SK-N-SH (cell line): ENCODE measurements at regions not wholly inside any gene's neighbourhood (a gene's known extent, or its start where the extent isn't known, plus 50 kb on each side); places are given as distances from the start of the nearest gene placed in this dataset.
"Not testable (repeated sequence)": the region's sequence is repeated elsewhere in the genome, so short reads cannot be mapped to it uniquely, and the experiment has no call there.

Experiments used
- CTCF ChIA-PET: fragments of 300-600, 350-600 bp; formaldehyde crosslinking; extraction: SDS; loops from one replicate; lab custom pipeline; 2021; lab: Yijun Ruan, JAX
- POLR2A ChIA-PET: fragments of 350-600 bp; sonication (Branson Sonifier 250); formaldehyde crosslinking; extraction: SDS; loops from one replicate; lab custom pipeline; 2020; ENCODE audit warnings: antibody characterized with exemption, inconsistent platforms; lab: Yijun Ruan, JAX
- DNase-seq: peaks from one replicate; pipeline ENCODE4 v3.0.0; 2012
- H2AFZ ChIP-seq: fragments of 200-600 bp; sonication (generic); 2 replicates; pipeline ENCODE4 v1.8.1; 2016; ENCODE audit warnings: antibody characterized with exemption, mild to moderate bottlenecking, low read depth
- H3F3A ChIP-seq: fragments of 200-600 bp; sonication (generic); replicated peaks from 2 replicates; pipeline ENCODE3; 2016; ENCODE audit warnings: antibody characterized with exemption, mild to moderate bottlenecking; ENCODE audit not compliant: insufficient read depth
- H3K27ac ChIP-seq, 2 experiments: fragments of 200-500 bp in 1 of 2; fragments of 200-600 bp in 1 of 2; sonication (Bioruptor generic) in 1 of 2; sonication (generic), shearing (Covaris generic) in 1 of 2; 2 replicates each; pipeline versions ENCODE4 v1.5.1 to v1.6.1; 2014 to 2016; ENCODE audit warnings: low read depth in 2 of 2, inconsistent platforms in 1 of 2, low read length in 1 of 2, mild to moderate bottlenecking in 1 of 2, mixed read lengths in 1 of 2
- H3K27me3 ChIP-seq: fragments of 200-600 bp; sonication (generic), shearing (Covaris generic); 2 replicates; pipeline ENCODE4 v1.6.1; 2016; ENCODE audit warnings: mixed run types; ENCODE audit not compliant: insufficient read depth
- H3K36me3 ChIP-seq, 2 experiments: fragments of 200-500 bp in 1 of 2; fragments of 200-600 bp in 1 of 2; sonication (Bioruptor generic) in 1 of 2; sonication (generic) in 1 of 2; replicated peaks in 1 of 2; 2 replicates each; pipeline versions ENCODE3 to v1.5.1; 2014 to 2016; ENCODE audit warnings: low read length in 1 of 2, mild to moderate bottlenecking in 1 of 2; ENCODE audit not compliant: insufficient read depth in 2 of 2, control insufficient read depth in 1 of 2
- H3K4me1 ChIP-seq, 2 experiments: fragments of 200-500 bp in 1 of 2; fragments of 200-600 bp in 1 of 2; sonication (Bioruptor generic) in 1 of 2; sonication (generic), shearing (Covaris generic) in 1 of 2; 2 replicates each; pipeline versions ENCODE4 v1.5.1 to v1.6.1; 2014 to 2016; ENCODE audit warnings: low read depth in 1 of 2, low read length in 1 of 2, mixed run types in 1 of 2; ENCODE audit not compliant: insufficient read depth in 2 of 2, control insufficient read depth in 1 of 2
- H3K4me2 ChIP-seq: fragments of 200-600 bp; sonication (generic), shearing (Covaris generic); 2 replicates; pipeline ENCODE4 v1.6.1; 2017; ENCODE audit warnings: mixed run types
- H3K4me3 ChIP-seq, 2 experiments: fragments of 200-500 bp in 1 of 2; fragments of 200-600 bp in 1 of 2; sonication (Bioruptor generic) in 1 of 2; sonication (generic), shearing (Covaris generic) in 1 of 2; 2 replicates each; pipeline versions ENCODE4 v1.5.1 to v1.8.1; 2014 to 2016; ENCODE audit warnings: low read depth in 2 of 2, inconsistent platforms in 1 of 2, low read length in 1 of 2, mild to moderate bottlenecking in 1 of 2, mixed read lengths in 1 of 2, moderate library complexity in 1 of 2
- H3K79me2 ChIP-seq: fragments of 200-600 bp; sonication (generic); 2 replicates; pipeline ENCODE4 v1.8.1; 2017; ENCODE audit warnings: mild to moderate bottlenecking; ENCODE audit not compliant: insufficient read depth
- H3K9ac ChIP-seq: fragments of 200-600 bp; sonication (generic); 2 replicates; pipeline ENCODE4 v1.6.1; 2017; ENCODE audit warnings: mixed run types
- H3K9me2 ChIP-seq: fragments of 200-600 bp; sonication (generic); 2 replicates; pipeline ENCODE4 v1.6.1; 2017; ENCODE audit warnings: mixed run types
- H3K9me3 ChIP-seq: fragments of 200-600 bp; sonication (generic); 2 replicates; pipeline ENCODE4 v1.6.1; 2017; ENCODE audit warnings: mixed run types, mild to moderate bottlenecking, moderate library complexity
- H4K20me1 ChIP-seq: fragments of 200-600 bp; sonication (generic); 2 replicates; pipeline ENCODE4 v1.6.1; 2017; ENCODE audit warnings: mild to moderate bottlenecking, mixed run types; ENCODE audit not compliant: insufficient read depth
- EP300 ChIP-seq, 2 experiments: IDR thresholded peaks; 2 replicates each; pipeline versions ENCODE4 v1.4.0 to v1.6.1; 2012; ENCODE audit warnings: borderline replicate concordance in 1 of 2, low read depth in 1 of 2, low read length in 1 of 2
- GATA2 ChIP-seq: sonication (generic); formaldehyde crosslinking; IDR thresholded peaks from 2 replicates; pipeline ENCODE4 v1.5.0; 2020; ENCODE audit warnings: mild to moderate bottlenecking, missing genetic modification reagents
- NFIC ChIP-seq: IDR thresholded peaks from 2 replicates; pipeline ENCODE4 v1.4.0; 2012; ENCODE audit warnings: borderline replicate concordance
- NRF1 ChIP-seq: IDR thresholded peaks from 2 replicates; pipeline ENCODE4 v1.6.1; 2012; ENCODE audit warnings: low read depth, mild to moderate bottlenecking, low read length
- POLR2AphosphoS5 ChIP-seq: IDR thresholded peaks from 2 replicates; pipeline ENCODE4 v1.6.1; 2012; ENCODE audit warnings: low read depth, low read length
- RCOR1 ChIP-seq: fragments of 150-350 bp; IDR thresholded peaks from 2 replicates; pipeline ENCODE4 v1.6.1; 2017; ENCODE audit warnings: antibody characterized with exemption, low read length
- WGBS: methylation state at CpG from one replicate; pipeline ENCODE4 v1.1.6; 2017; ENCODE audit warnings: low lambda C conversion rate; 5-methylcytosine and 5-hydroxymethylcytosine counted together

GRCh38 chr16:11418506-11418905 is 73.2 kb downstream of the RMI2 start:
- H3K79me2 ChIP-seq: no peaks in the 10 kb centered on the region
- POLR2A ChIA-PET: no interaction called here
- WGBS: 83% methylated on average over 4 of the region's 4 CpGs

GRCh38 chr16:11420067-11420466 is 74.8 kb downstream of the RMI2 start:
- H3K4me1 ChIP-seq, H3K27ac ChIP-seq, H3K9me3 ChIP-seq, H3K9ac ChIP-seq, H3K79me2 ChIP-seq, H3F3A ChIP-seq, CTCF ChIA-PET, H3K4me2 ChIP-seq, H4K20me1 ChIP-seq, H2AFZ ChIP-seq, DNase-seq, POLR2A ChIA-PET, H3K27me3 ChIP-seq, H3K36me3 ChIP-seq, H3K9me2 ChIP-seq, H3K4me3 ChIP-seq: not testable (repeated sequence)
- 66% methylated on average over 4 of the region's 4 CpGs for WGBS

More at GRCh38 chr16:11418506-11418905, 73.2 kb downstream of the RMI2 start:
- peaks cover 0 to 16% of the 10 kb centered on the region in 2 experiments; a peak in 1 of 4 replicates for H3K4me1 ChIP-seq
- H3K9ac ChIP-seq: no peak overlapping the region
- DNase-seq: no peak
- H3K27ac ChIP-seq: no peak overlapping the region
- no peak overlapping the region for H3K4me2 ChIP-seq
- no peaks in the 10 kb centered on the region for H3K9me2 ChIP-seq
- H4K20me1 ChIP-seq: no peaks in the 10 kb centered on the region
- no peak overlapping the region for H2AFZ ChIP-seq
- CTCF ChIA-PET: no interaction called here
- TF ChIP-seq NRF1 (no peak), RCOR1 (no peak), POLR2AphosphoS5 (no peak), GATA2 (CRISPR knock-in tag) (no peak)
- H3K9me3 ChIP-seq: no peaks in the 10 kb centered on the region
- H3F3A ChIP-seq: no peaks in the 10 kb centered on the region
- H3K4me3 ChIP-seq: no peak overlapping the region
- H3K36me3 ChIP-seq: no peaks in the 10 kb centered on the region
- no peaks in the 10 kb centered on the region for H3K27me3 ChIP-seq

- no peak overlapping the region for H3K9ac ChIP-seq
- no peak overlapping the region for H3K27ac ChIP-seq
- H3K36me3 ChIP-seq: no peaks in the 10 kb centered on the region
- no peaks in the 10 kb centered on the region for H3K79me2 ChIP-seq
- H2AFZ ChIP-seq: no peak overlapping the region
- WGBS: 89% methylated on average over 3 of the region's 3 CpGs
- no peak overlapping the region for H3K4me2 ChIP-seq
- CTCF ChIA-PET: interaction anchor here (0.6 kb wide), 1 partner anchor 24 kb away, joined by 3 read pairs; no protein-coding TSS in a partner anchor
- TF ChIP-seq EP300 (IDR thresholded peaks at IDR 0.05; ENCODE audit: borderline replicate concordance in 1 of 2, low read depth in 1 of 2, low read length in 1 of 2) (no peak), NFIC (no peak)
- H4K20me1 ChIP-seq: no peaks in the 10 kb centered on the region
- POLR2A ChIA-PET: no interaction called here
- H3F3A ChIP-seq: no peaks in the 10 kb centered on the region
- H3K9me3 ChIP-seq: no peaks in the 10 kb centered on the region
- H3K27me3 ChIP-seq: no peaks in the 10 kb centered on the region
- no peak overlapping the region for H3K4me3 ChIP-seq
- H3K4me1 ChIP-seq: no peaks in the 10 kb centered on the region
- no peak for DNase-seq
- no peaks in the 10 kb centered on the region for H3K9me2 ChIP-seq
These were observed 75.6 kb downstream of the RMI2 start for GRCh38 chr16:11420895-11421294.
